Kidney epithelial cell (primary cell): ENCODE measurements at regions not wholly inside any gene's neighbourhood (a gene's known extent, or its start where the extent isn't known, plus 50 kb on each side); places are given as distances from the start of the nearest gene placed in this dataset.

Experiments used
- DNase-seq: peaks from one replicate; pipeline ENCODE4 v3.0.0-alpha.2; 2010; ENCODE audit warnings: low read depth
- H3K27me3 ChIP-seq: 2 replicates; pipeline ENCODE4 v1.6.0; 2011; ENCODE audit warnings: low read length; ENCODE audit not compliant: control insufficient read depth, insufficient read depth
- H3K36me3 ChIP-seq: 2 replicates; pipeline ENCODE4 v1.5.1; 2011; ENCODE audit warnings: low read length; ENCODE audit not compliant: control insufficient read depth, insufficient read depth
- H3K4me3 ChIP-seq: 2 replicates; pipeline ENCODE4 v1.5.1; 2011; ENCODE audit warnings: low read depth, mild to moderate bottlenecking, control low read depth, low read length
- TF ChIP-seq, protein P1 (sequence below): IDR thresholded peaks from 2 replicates; pipeline ENCODE4 v1.5.1; 2011; ENCODE audit warnings: mild to moderate bottlenecking, moderate library complexity, low read length, control low read depth, inconsistent platforms; ENCODE audit not compliant: insufficient read depth, poor library complexity, severe bottlenecking

DNA sequence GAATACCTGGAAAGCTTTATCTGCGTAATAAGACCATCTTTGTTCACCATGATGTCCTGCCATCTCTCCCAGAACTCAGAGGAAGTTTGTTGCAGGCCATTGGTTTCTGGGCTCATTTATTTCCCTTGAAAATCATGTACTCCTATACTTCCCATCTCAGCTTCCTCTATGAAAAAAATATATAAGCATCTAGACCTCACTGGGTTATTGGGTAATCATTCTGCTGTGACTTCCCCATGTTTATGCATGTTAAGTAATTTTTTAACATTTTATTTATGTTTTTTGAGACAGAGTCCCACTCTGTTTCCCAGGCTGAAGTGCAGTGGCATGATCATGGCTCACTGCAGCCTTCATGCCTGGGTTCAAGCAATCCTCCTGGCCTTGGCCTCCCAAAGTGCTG, 184.5 kb downstream of the ZPLD1 start:
- Histone ChIP-seq H3K4me3 (no peak overlapping the region), H3K36me3 (no peaks in the 10 kb centered on the region), H3K27me3 (no peaks in the 10 kb centered on the region)
- TF ChIP-seq, protein P1, sequence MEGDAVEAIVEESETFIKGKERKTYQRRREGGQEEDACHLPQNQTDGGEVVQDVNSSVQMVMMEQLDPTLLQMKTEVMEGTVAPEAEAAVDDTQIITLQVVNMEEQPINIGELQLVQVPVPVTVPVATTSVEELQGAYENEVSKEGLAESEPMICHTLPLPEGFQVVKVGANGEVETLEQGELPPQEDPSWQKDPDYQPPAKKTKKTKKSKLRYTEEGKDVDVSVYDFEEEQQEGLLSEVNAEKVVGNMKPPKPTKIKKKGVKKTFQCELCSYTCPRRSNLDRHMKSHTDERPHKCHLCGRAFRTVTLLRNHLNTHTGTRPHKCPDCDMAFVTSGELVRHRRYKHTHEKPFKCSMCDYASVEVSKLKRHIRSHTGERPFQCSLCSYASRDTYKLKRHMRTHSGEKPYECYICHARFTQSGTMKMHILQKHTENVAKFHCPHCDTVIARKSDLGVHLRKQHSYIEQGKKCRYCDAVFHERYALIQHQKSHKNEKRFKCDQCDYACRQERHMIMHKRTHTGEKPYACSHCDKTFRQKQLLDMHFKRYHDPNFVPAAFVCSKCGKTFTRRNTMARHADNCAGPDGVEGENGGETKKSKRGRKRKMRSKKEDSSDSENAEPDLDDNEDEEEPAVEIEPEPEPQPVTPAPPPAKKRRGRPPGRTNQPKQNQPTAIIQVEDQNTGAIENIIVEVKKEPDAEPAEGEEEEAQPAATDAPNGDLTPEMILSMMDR, result no peak
- DNase-seq, result no peak

DNA sequence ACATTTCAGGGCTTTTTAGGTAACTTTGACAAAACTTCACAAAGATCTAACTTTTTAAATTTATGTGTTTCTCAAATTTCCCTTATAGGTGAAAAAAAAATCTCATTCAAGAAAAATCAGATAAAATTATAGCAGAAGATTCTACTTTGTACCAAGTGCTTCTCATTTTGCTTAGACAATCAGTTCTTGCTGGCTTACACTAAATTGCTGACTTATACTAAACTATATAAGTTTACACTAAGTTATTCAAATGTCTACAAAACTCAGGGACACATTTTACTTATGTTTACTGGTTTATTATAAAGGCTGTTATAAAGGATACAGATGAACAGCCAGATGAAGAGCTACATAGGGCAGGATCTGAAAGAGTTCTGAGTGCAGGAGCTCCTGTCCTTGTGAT, 195.1 kb downstream of the ZPLD1 start:
- no peaks in the 10 kb centered on the region for H3K36me3 ChIP-seq

DNA sequence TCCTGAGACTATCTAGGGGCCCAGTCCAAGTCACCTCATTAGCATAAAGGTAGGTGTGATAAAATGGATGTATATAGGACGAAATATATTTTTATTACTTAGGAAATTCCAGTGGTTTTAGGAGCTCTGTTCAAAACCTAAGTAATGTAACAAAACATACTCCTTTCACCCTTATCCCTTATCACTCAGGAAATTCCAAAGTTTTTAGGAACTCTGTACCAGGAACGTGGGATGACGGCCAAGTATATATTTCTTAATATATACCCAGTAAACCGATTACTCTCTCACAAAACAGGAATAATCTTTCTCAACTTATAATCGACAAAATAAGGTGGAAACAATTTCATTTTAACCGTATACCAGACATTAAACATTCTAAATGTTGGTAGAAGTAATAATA, 195.7 kb downstream of the ZPLD1 start:
- H3K27me3 ChIP-seq, result no peaks in the 10 kb centered on the region
- DNase-seq, result no peak
- no peaks in the 10 kb centered on the region for H3K36me3 ChIP-seq
- no peak overlapping the region for H3K4me3 ChIP-seq
- TF ChIP-seq, protein P1, result no peak

More for the DNA sequence above, 195.1 kb downstream of the ZPLD1 start:
- DNase-seq, result no peak
- Histone ChIP-seq H3K27me3 (no peaks in the 10 kb centered on the region), H3K4me3 (no peak overlapping the region)
- TF ChIP-seq, protein P1, result no peak

DNA sequence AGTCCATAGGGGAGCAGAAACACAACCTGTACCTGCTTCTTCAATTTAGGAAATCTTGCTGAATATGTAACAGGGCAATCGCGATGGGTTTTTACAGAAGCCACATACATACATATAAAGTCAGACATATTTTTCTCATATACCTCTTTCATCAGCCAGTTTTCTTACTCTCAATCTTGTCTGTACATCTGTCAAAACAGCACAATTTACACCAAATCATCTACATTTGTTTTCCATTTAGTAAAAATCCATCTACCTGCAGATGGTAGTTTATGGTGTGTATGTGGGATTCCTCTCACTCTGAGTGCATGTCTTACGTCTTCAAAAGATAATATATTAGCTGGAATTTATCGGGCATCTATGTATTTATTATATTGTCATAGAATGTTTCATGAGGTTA, 208.7 kb downstream of the ZPLD1 start:
- Histone ChIP-seq H3K4me3 (no peak overlapping the region), H3K36me3 (no peaks in the 10 kb centered on the region), H3K27me3 (no peaks in the 10 kb centered on the region)
- DNase-seq, result no peak
- TF ChIP-seq, protein P1, result no peak

DNA sequence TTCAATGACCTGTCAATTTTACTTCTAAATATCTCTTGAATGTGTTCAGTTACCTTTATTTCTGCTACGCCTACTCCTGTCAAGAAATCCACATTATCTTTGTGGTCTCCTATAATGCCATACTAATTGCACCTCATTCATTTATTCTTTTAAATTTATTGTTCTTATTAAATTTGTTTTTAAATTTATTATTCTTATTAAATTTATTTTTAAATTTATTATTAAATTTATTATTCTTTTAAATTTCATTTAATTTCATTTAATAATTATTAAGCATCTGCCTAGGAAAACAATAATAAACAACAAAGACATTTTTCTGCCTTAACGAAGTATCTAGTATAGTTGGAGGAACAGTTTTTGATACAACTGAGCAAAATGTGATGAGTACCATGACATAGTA, 211.7 kb downstream of the ZPLD1 start:
- TF ChIP-seq, protein P1, result no peak
- no peaks in the 10 kb centered on the region for H3K27me3 ChIP-seq
- DNase-seq, result no peak
- no peaks in the 10 kb centered on the region for H3K36me3 ChIP-seq
- no peak overlapping the region for H3K4me3 ChIP-seq

DNA sequence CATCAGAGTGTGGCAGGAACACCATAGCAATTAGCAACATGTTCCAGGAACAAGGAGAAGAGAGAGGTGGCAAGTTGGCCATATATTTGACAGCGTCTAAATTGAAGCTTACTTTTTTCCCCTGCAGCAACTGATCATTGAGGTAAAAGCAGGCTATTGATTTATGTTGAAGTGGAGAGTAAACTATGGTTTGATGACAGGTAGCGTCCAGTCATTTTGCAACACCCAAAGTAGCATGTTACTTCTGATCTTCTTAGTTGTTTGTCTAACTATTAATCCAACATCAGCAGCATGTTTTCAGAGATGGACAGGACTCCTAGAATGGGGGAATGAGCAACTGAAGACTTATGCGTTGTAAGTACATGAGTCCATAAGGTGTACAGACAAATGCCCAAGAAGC, 225.8 kb downstream of the ZPLD1 start:
- no peak for DNase-seq
- Histone ChIP-seq H3K36me3 (no peaks in the 10 kb centered on the region), H3K4me3 (no peak overlapping the region), H3K27me3 (no peaks in the 10 kb centered on the region)
- TF ChIP-seq, protein P1, result no peak
